ENCODE measurements at regions not wholly inside any gene's neighbourhood (a gene's known extent, or its start where the extent isn't known, plus 50 kb on each side); places are given as distances from the start of the nearest gene placed in this dataset.

GRCh38 chr3:176568189-176568588, 629.1 kb downstream of the TBL1XR1 start:
- FAIRE-seq: no peak

GRCh38 chr3:176566757-176567156, 630.5 kb downstream of the TBL1XR1 start:
- ATAC-seq: no peak
- H3K9ac ChIP-seq (ENCODE audit: insufficient read depth, low read depth, low read length): no peak overlapping the region
- no peak overlapping the region for H3K4me3 ChIP-seq (replicated peaks in 1 of 3; ENCODE audit: insufficient read depth in 1 of 3, low read depth in 2 of 3, low read length in 3 of 3)
- H3K79me2 ChIP-seq (ENCODE audit: insufficient read depth, low read length): no peaks in the 10 kb centered on the region
- POLR2A ChIA-PET: no interaction called here
- 3% methylated on average over 2 of the region's 2 CpGs for WGBS (ENCODE audit: low lambda C conversion rate)
- no TSS peak for BruUV-seq (replicated peaks)
- H3K4me1 ChIP-seq (ENCODE audit: insufficient read depth, low read length): no peaks in the 10 kb centered on the region
- H3K36me3 ChIP-seq (replicated peaks in 1 of 2; ENCODE audit: control insufficient read depth in 1 of 2, insufficient read depth in 2 of 2, low read length in 2 of 2): no peaks in the 10 kb centered on the region
- no peak overlapping the region for H3K4me2 ChIP-seq (ENCODE audit: low read depth, low read length)
- in situ Hi-C loops (cut with HindIII; ENCODE audit: extremely low pct_ligation_motif_present, low pct_unique_long_range_greater_than_20kb): no loop called here
- TF ChIP-seq CCAR2 (optimal IDR thresholded peaks at IDR 0.05; ENCODE audit: low read depth, low read length): no peak
- TF ChIP-seq FOXA1 (IDR thresholded peaks at IDR 0.05): no peak
- TF ChIP-seq FOXA1 (CRISPR knock-in tag; IDR thresholded peaks at IDR 0.05): no peak
- no peak for TF ChIP-seq HOXA9 (CRISPR knock-in tag; IDR thresholded peaks at IDR 0.05; ENCODE audit: borderline replicate concordance)
- TF ChIP-seq ZNF639 (CRISPR knock-in tag; conservative IDR thresholded peaks at IDR 0.05): no peak
- TF ChIP-seq RFXAP (CRISPR knock-in tag; IDR thresholded peaks at IDR 0.05; ENCODE audit: borderline replicate concordance): no peak
- TF ChIP-seq SALL2 (CRISPR knock-in tag; IDR thresholded peaks at IDR 0.05): no peak
- no peak for TF ChIP-seq ZNF83 (CRISPR knock-in tag; IDR thresholded peaks at IDR 0.05; ENCODE audit: borderline replicate concordance)
- no peak for TF ChIP-seq ZBTB37 (CRISPR knock-in tag; IDR thresholded peaks at IDR 0.05)
- no peak for TF ChIP-seq U2AF1 (optimal IDR thresholded peaks at IDR 0.05; ENCODE audit: low read depth, low read length)
- no peak for TF ChIP-seq ETV6 (CRISPR knock-in tag; conservative IDR thresholded peaks at IDR 0.05)
- no peaks in the 10 kb centered on the region; a peak in 1 of 5 replicates for H3K27me3 ChIP-seq (ENCODE audit: control insufficient read depth in 1 of 2, insufficient read depth in 2 of 2, low read length in 2 of 2)
- no peak overlapping the region for H2AFZ ChIP-seq (ENCODE audit: low read length)
- no peak for FAIRE-seq
- CTCF ChIA-PET (ENCODE audit: low intra/inter-chr PET ratio, low total read pairs): no interaction called here
- no peak overlapping the region for H3K27ac ChIP-seq (ENCODE audit: extremely low read length, insufficient read depth, low read length)
- H4K20me1 ChIP-seq (ENCODE audit: insufficient read depth, low read length): no peaks in the 10 kb centered on the region
- no peaks in the 10 kb centered on the region for H3K9me3 ChIP-seq (ENCODE audit: low read length)
- intact Hi-C loops (cut with micrococcal nuclease; ENCODE audit: unreplicated experiment): no loop called here
- DNase-seq (ENCODE audit: low spot score): no peak

More at GRCh38 chr3:176568189-176568588, 629.1 kb downstream of the TBL1XR1 start:
- no peak overlapping the region for H3K27ac ChIP-seq (ENCODE audit: extremely low read length, insufficient read depth, low read length)
- no peak overlapping the region for H2AFZ ChIP-seq (ENCODE audit: low read length)
- POLR2A ChIA-PET: no interaction called here
- 2% methylated on average over 3 of the region's 3 CpGs for WGBS (ENCODE audit: low lambda C conversion rate)
- no peak for TF ChIP-seq SCMH1 (CRISPR knock-in tag; IDR thresholded peaks at IDR 0.05; ENCODE audit: borderline replicate concordance)
- TF ChIP-seq CBX2 (IDR thresholded peaks at IDR 0.05; ENCODE audit: low read depth, low read length): no peak
- no peak for TF ChIP-seq CBX2 (CRISPR knock-in tag; IDR thresholded peaks at IDR 0.05; ENCODE audit: low read depth)
- 0 out of 2 replicates have a peak, but pooled peaks have one; percentile 14 for TF ChIP-seq HNF4A (CRISPR knock-in tag; IDR thresholded peaks at IDR 0.05)
- no peak overlapping the region for H3K4me2 ChIP-seq (ENCODE audit: low read depth, low read length)
- intact Hi-C loops (cut with micrococcal nuclease; ENCODE audit: unreplicated experiment): no loop called here
- H3K36me3 ChIP-seq (replicated peaks in 1 of 2; ENCODE audit: control insufficient read depth in 1 of 2, insufficient read depth in 2 of 2, low read length in 2 of 2): no peaks in the 10 kb centered on the region
- BruUV-seq (replicated peaks): no TSS peak
- ATAC-seq: no peak
- in situ Hi-C loops (cut with HindIII; ENCODE audit: extremely low pct_ligation_motif_present, low pct_unique_long_range_greater_than_20kb): no loop called here
- no peaks in the 10 kb centered on the region for H3K4me1 ChIP-seq (ENCODE audit: insufficient read depth, low read length)
- H3K9ac ChIP-seq (ENCODE audit: insufficient read depth, low read depth, low read length): no peak overlapping the region
- DNase-seq (ENCODE audit: low spot score): peak; percentile 4
- no peaks in the 10 kb centered on the region for H3K79me2 ChIP-seq (ENCODE audit: insufficient read depth, low read length)
- no peaks in the 10 kb centered on the region for H4K20me1 ChIP-seq (ENCODE audit: insufficient read depth, low read length)
- H3K4me3 ChIP-seq (replicated peaks in 1 of 3; ENCODE audit: insufficient read depth in 1 of 3, low read depth in 2 of 3, low read length in 3 of 3): no peak overlapping the region
- CTCF ChIA-PET (ENCODE audit: low intra/inter-chr PET ratio, low total read pairs): no interaction called here
- no peaks in the 10 kb centered on the region for H3K9me3 ChIP-seq (ENCODE audit: low read length)
- H3K27me3 ChIP-seq (ENCODE audit: control insufficient read depth in 1 of 2, insufficient read depth in 2 of 2, low read length in 2 of 2): no peaks in the 10 kb centered on the region; a peak in 1 of 5 replicates
